CD4-positive, alpha-beta T cell treated with Interleukin-1 beta for 1 hour (primary cell): ENCODE measurements at regions not wholly inside any gene's neighbourhood (a gene's known extent, or its start where the extent isn't known, plus 50 kb on each side); places are given as distances from the start of the nearest gene placed in this dataset.

ENCODE experiments used
- DNase-seq, 2 donors: peaks; one replicate each; pipeline ENCODE4 v3.0.0-alpha.2; 2020 to 2022

DNA sequence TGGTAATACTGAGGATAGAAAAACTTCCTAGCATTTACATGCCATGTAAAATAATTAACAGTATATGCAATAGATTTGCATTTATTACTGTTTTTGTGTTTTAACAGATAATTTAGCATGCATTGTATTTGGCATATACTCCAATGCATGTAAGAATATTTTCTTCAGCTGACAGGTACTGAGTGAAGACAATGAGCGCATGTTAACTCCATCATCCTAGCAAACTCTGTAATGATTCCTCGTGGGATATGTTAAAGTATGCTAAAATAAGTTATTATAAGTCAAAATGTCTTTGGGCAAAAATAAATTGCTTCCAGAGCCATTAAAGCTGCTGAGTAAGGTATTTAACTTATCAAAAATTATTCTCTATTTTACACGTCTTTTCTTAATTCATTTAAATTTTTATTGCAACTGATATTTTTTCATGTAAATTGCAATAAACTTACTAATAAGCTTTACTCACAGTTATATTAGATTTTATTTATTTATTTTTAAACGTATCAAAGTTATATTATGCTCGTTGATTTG, 616.4 kb upstream of the NDST4 start:
- no peak for DNase-seq

- no peak for DNase-seq
Observed at GRCh38 chr4:115723621-115724020, 610.2 kb upstream of the NDST4 start.

- no peak for DNase-seq
Observed at GRCh38 chr4:115720611-115721010, 607.2 kb upstream of the NDST4 start.

GRCh38 chr4:115711575-115711974, 598.2 kb upstream of the NDST4 start:
- no peak for DNase-seq

- DNase-seq, result no peak
Observed at GRCh38 chr4:115688961-115689360, 575.5 kb upstream of the NDST4 start.

DNA sequence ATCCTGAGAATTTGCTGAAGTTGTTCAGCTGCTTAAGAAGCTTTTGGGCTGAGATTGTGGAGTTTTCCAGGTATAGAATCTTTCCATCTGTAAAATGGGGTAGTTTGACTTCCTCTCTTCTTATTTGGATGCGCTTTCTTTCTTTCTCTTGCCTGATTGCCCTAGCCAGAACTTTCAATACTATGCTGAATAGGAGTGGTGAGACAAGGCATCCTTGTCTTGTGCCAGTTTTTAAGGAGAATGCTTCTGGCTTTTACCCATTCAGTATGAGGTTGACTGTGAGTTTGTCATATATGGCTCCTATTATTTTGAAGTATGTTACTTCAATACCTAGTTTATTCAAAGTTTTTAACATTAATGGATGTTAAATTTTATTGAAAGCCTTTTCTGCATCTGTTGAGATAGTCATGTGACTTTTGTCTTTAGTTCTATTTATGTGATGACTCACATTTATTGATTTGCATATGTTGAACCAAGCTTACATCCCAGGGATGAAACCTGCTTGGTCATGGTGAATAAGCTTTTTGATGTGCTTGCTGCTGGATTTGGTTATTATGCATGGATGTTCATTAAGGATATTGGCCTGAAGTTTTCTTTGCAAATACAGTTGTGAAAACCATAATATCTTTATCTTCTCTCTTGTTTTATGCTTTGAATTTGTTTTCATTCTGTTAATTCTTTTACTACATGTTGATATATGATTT, 573.8 kb upstream of the NDST4 start:
- no peak for DNase-seq

DNA sequence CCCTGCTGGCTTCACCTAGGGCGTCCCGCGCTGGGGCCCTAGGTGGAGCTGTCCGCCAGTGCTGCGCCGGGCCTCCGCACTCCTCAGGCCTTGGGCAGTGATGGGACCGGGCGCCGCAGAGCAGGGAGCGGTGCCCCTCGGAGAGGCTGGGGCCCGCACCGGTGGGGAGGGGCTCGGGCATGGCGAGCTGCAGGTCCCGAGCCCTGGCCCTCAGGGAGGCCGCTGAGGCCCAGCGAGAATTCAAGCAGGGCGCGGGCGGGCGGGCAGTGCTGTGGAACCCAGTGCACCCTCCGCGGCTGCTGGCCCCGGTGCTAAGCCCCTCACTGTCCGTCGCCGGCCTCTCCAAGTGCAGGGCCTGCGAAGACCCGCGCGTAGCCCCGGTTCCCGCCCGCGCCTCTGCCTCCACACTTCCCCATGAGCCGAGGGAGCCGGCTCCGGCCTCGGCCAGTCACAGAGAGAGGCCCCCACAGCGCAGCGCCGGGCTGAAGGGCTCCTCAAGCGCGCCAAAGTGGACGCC, 565.1 kb upstream of the NDST4 start:
- no peak for DNase-seq

GRCh38 chr4:115675719-115676118, 562.3 kb upstream of the NDST4 start:
- DNase-seq, result no peak

GRCh38 chr4:115674485-115674884, 561.1 kb upstream of the NDST4 start:
- DNase-seq, result no peak

DNA sequence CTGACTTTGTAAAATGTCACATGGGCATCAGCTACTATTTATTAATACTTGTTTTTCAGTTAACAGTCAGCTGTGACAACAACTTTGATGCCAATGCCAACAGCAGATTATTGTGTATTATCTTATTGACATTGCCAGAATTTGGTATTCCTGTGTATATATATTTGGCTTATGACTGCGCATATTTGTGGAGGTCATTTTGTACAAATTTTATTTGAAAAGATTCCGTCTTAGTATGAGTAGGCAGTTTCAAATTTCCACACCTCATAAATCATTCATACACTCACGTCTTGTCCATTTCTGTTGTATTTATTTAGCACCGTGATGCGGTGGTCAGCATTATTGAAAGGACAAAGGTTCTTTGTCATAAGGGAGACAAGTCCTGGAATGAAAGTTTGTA, 558.2 kb upstream of the NDST4 start:
- no peak for DNase-seq

DNA sequence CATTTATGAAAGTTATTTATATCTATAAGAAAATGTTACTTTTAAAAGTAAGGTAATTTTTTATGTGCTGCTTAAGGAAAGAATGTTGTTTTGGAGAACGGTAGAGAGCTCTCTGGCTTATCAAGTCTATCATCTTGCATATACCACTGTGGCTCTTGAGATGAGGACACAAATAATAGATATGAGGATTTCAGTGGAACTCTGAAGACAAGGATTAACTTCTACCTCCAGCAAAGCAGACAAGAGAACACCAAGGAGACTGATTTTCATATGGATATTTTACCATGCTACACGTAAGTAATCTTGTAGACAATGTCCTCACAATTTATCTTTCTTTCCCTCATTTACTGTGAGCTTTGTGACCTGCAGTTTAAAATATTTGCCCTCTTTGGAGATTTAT, 557.5 kb upstream of the NDST4 start:
- DNase-seq, result no peak

GRCh38 chr4:115668396-115668795, 555.0 kb upstream of the NDST4 start:
- DNase-seq, result no peak

GRCh38 chr4:115664285-115664684, 550.9 kb upstream of the NDST4 start:
- no peak for DNase-seq

DNA sequence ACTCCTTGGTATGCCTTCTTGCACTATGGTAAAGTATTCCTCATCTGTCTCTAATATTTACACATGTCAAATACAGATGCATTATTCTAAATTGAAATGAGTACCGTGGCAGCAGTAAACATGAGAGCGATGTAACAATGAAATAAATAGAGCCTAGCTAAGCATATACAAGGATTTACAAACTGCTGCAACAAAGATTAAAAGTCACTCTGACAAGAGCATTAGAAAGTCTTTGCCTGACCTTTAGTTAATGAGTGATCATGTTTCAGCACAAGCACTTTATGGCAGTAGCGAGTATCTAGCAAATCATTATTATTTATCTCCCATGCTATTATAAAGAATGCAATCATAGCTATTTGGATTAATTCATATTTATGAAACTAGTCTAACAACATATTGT, 547.0 kb upstream of the NDST4 start:
- no peak for DNase-seq

- no peak for DNase-seq
Observed at GRCh38 chr4:115657991-115658650, 544.7 kb upstream of the NDST4 start.

- DNase-seq, result no peak
Observed at GRCh38 chr4:115655626-115656025, 542.2 kb upstream of the NDST4 start.

- no peak for DNase-seq
Observed at GRCh38 chr4:115648786-115649185, 535.4 kb upstream of the NDST4 start.

- DNase-seq, result no peak
Observed at GRCh38 chr4:115629270-115629669, 515.9 kb upstream of the NDST4 start.

DNA sequence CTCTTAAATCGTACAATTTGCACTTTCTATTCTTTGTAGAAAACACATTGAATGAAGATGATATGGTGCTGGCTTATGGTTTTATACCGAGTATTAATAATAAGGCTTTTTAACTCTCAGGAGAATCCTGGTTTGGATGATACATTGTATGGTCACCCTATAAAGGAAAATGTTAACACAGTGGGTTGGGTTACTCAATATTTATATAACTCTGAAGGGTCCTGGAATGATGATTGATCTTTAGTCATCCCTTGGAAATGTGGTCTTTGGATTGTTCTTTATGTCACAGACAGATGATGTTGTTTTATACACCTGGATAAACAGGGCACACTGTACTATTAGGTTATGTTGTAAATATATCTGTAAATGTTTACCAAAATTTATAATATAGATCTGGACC, 496.2 kb upstream of the NDST4 start:
- DNase-seq, result no peak

GRCh38 chr4:115607311-115607710, 493.9 kb upstream of the NDST4 start:
- no peak for DNase-seq

GRCh38 chr4:115596265-115597001, 483.0 kb upstream of the NDST4 start:
- DNase-seq, result no peak

DNA sequence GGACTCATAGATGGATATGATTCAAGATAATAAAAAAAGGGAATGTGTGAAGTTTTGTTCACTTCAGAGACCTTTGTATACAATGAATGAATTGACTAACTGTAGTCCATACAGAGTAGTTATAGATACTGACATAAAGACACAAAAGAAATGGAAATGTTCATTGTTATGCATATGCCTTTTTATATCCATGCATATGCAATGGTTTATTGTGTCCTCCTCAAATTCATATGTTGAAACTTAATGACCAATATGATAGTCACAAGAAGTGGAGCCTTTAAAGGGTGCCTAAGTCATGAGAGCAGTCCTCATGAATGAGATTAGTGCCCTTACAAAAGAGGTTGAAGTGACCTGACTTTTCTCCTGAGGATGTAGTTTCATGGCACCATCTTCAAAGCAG, 467.5 kb upstream of the NDST4 start:
- DNase-seq, result no peak

GRCh38 chr4:115575851-115576250, 462.4 kb upstream of the NDST4 start:
- no peak for DNase-seq

DNA sequence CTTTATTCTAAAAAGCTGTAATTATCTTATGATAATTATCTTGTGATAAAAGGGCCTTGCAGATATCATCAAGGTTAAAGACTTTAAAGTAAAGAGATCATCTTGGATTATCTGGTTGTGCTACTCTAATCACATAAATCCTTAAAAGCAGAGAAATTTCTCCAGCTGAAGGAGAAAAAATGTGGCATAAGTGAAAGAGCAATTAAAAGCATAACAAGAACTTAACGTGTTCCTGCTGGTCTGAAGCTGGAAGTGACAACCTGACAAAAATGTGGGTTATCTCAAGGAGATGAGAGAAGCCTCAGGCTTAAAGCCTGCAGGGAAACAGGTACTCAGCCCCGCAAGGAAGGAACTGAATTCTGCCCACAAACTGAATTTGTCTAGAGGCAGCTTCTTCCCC, 449.1 kb upstream of the NDST4 start:
- DNase-seq, result no peak
